Stomach (tissue), 8 donors: ENCODE measurements at regions not wholly inside any gene's neighbourhood (a gene's known extent, or its start where the extent isn't known, plus 50 kb on each side); places are given as distances from the start of the nearest gene placed in this dataset.
"Not testable (repeated sequence)": the region's sequence is repeated elsewhere in the genome, so short reads cannot be mapped to it uniquely, and the experiment has no call there.

Experiments used
- DNase-seq, 2 donors: peaks; one replicate each; pipeline versions ENCODE4 v3.0.0 to v3.0.0-alpha.2; 2013 to 2019
- H3K27ac ChIP-seq, 5 donors: fragments of 200-600 bp in 4 of 5; sonication (generic) in 4 of 5; one replicate each; pipeline ENCODE4 v1.5.1; 2013 to 2019; ENCODE audit warnings: mild to moderate bottlenecking in 1 of 5, moderate library complexity in 1 of 5
- H3K27me3 ChIP-seq, 3 donors: fragments of 200-600 bp; sonication (generic); one replicate each; pipeline ENCODE4 v1.5.1; 2017 to 2019; ENCODE audit warnings: mixed run types in 1 of 3
- H3K36me3 ChIP-seq, 4 donors: fragments of 200-600 bp; sonication (generic); 1 replicate in 3 of 4; 2 replicates in 1 of 4; pipeline ENCODE4 v1.5.1; 2016 to 2019
- H3K4me1 ChIP-seq, 4 donors: fragments of 200-600 bp; sonication (generic); one replicate each; pipeline ENCODE4 v1.5.1; 2016 to 2019
- H3K4me3 ChIP-seq, 4 donors: fragments of 200-600 bp; sonication (generic) in 3 of 4; one replicate each; pipeline ENCODE4 v1.5.1; 2016 to 2019; ENCODE audit warnings: mild to moderate bottlenecking in 1 of 4
- H3K9me3 ChIP-seq, 4 donors: fragments of 200-600 bp; sonication (generic); one replicate each; pipeline ENCODE4 v1.5.1; 2016 to 2019
- CTCF ChIP-seq, 7 experiments: fragments of 450-650 bp in 4 of 7; fragments of 200-600 bp in 3 of 7; sonication (generic) in 3 of 7; IDR thresholded peaks; one replicate each; pipeline ENCODE4 v1.5.1; 2016 to 2019; ENCODE audit warnings: antibody characterized with exemption in 7 of 7, control low read depth in 2 of 7, mild to moderate bottlenecking in 1 of 7
- EP300 ChIP-seq: sonication (generic); formaldehyde crosslinking; IDR thresholded peaks from one replicate; pipeline ENCODE4 v1.6.1; 2017; ENCODE audit warnings: antibody characterized with exemption
- POLR2A ChIP-seq, 4 donors: fragments of 450-650 bp; IDR thresholded peaks; one replicate each; pipeline ENCODE4 v1.6.1; 2016; ENCODE audit warnings: antibody characterized with exemption in 4 of 4, control low read depth in 2 of 4, mild to moderate bottlenecking in 1 of 4, moderate library complexity in 1 of 4
- POLR2AphosphoS5 ChIP-seq, 3 donors: sonication (generic); formaldehyde crosslinking; IDR thresholded peaks; one replicate each; pipeline ENCODE4 v1.6.1; 2016; ENCODE audit warnings: antibody characterized with exemption in 3 of 3
- WGBS, 5 donors: extraction: QIAGEN DNeasy Blood & Tissue Kit in 3 of 5; methylation state at CpG; one replicate each; pipeline versions ENCODE4 v1.1.5 to v1.1.7; 2013 to 2018; 5-methylcytosine and 5-hydroxymethylcytosine counted together
- intact Hi-C: fragments of 100-400 bp; cut with DNase I; formaldehyde crosslinking; loops from one replicate; pipeline ENCODE4 v1.15.1; 2023; ENCODE audit warnings: low total_unique reads
- donor health status: healthy with polysubstance abuse.
- donor health status: Bipolar disorder and iron deficiency.
- donor health status: healthy.

GRCh38 chr10:28370107-28370835 is 67.4 kb upstream of the MPP7 start:
- DNase-seq, result no peak
- WGBS, 5 donors, result 90 to 100% (median 98%) methylated on average over 2 of the region's 2 CpGs

DNA sequence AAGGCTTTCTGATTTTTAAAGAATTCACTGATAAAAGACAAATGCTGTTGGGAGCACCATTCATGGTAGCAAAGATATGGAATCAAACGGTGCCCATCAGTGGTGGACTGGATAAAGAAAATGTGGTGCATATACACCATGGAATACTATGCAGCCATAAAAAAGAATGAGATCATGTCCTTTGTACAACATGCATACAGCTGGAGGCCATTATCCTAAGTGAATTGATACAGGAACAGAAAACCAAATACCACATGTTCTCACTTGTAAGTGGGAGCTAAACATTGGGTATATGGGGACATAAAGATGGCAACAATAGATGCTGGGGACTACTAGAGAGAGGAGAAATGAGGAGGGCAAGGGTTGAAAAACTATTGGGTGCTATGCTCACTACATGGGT is 68.8 kb upstream of the MPP7 start:
- H3K9me3 ChIP-seq, H3K27ac ChIP-seq, intact Hi-C loops, H3K36me3 ChIP-seq, DNase-seq, H3K4me3 ChIP-seq, H3K27me3 ChIP-seq: not testable (repeated sequence)
- H3K4me1 ChIP-seq, result peaks cover 0 to 17% (median 0%) of the 10 kb centered on the region in 4 donors
- WGBS, 5 donors, result 72 to 88% (median 81%) methylated on average over 1 of the region's 1 CpG

More at GRCh38 chr10:28370107-28370835, 67.4 kb upstream of the MPP7 start:
- intact Hi-C loops, result no loop called here
- peaks cover 0 to 17% (median 0%) of the 10 kb centered on the region in 4 donors for H3K4me1 ChIP-seq
- no peaks in the 10 kb centered on the region for H3K9me3 ChIP-seq
- H3K4me3 ChIP-seq, result no peak overlapping the region
- H3K27ac ChIP-seq, result no peak overlapping the region
- no peaks in the 10 kb centered on the region for H3K36me3 ChIP-seq
- H3K27me3 ChIP-seq, result no peaks in the 10 kb centered on the region
- TF ChIP-seq POLR2AphosphoS5 (IDR thresholded peaks at IDR 0.05), result no peak
- no peak for TF ChIP-seq CTCF (IDR thresholded peaks at IDR 0.05)
- TF ChIP-seq EP300, result no peak
- TF ChIP-seq POLR2A (IDR thresholded peaks at IDR 0.05), result no peak

DNA sequence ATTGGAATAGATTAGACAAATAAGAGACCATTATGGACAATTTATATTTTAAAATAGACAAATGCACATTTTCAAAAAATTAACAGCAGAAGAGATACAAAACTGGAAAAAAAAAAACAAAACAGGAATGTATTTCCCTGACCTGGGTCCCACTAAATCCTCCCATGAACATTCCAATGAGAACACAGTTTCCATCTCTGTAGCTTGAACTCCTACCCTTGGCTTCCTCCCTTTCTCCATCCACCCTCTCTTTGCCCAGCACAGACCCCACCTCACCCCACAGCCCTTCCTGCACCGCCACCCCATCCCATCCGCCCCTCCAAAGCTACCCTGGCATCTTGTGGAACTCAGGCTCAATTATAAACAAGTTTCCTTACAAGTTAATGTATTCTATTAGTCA is 71.2 kb upstream of the MPP7 start:
- intact Hi-C loops, result no loop called here
- H3K9me3 ChIP-seq, result no peaks in the 10 kb centered on the region
- no peaks in the 10 kb centered on the region for H3K36me3 ChIP-seq
- TF ChIP-seq CTCF (IDR thresholded peaks at IDR 0.05) (no peak), EP300 (no peak), POLR2AphosphoS5 (IDR thresholded peaks at IDR 0.05) (no peak), POLR2A (IDR thresholded peaks at IDR 0.05) (no peak)
- H3K4me3 ChIP-seq, result no peak overlapping the region
- no peaks in the 10 kb centered on the region for H3K4me1 ChIP-seq
- no peak overlapping the region for H3K27ac ChIP-seq
- peak in 1 of 2 donors; percentile 29 for DNase-seq
- H3K27me3 ChIP-seq, result no peaks in the 10 kb centered on the region
- 69 to 92% (median 87%) methylated on average over 2 of the region's 2 CpGs for WGBS, 5 donors

DNA sequence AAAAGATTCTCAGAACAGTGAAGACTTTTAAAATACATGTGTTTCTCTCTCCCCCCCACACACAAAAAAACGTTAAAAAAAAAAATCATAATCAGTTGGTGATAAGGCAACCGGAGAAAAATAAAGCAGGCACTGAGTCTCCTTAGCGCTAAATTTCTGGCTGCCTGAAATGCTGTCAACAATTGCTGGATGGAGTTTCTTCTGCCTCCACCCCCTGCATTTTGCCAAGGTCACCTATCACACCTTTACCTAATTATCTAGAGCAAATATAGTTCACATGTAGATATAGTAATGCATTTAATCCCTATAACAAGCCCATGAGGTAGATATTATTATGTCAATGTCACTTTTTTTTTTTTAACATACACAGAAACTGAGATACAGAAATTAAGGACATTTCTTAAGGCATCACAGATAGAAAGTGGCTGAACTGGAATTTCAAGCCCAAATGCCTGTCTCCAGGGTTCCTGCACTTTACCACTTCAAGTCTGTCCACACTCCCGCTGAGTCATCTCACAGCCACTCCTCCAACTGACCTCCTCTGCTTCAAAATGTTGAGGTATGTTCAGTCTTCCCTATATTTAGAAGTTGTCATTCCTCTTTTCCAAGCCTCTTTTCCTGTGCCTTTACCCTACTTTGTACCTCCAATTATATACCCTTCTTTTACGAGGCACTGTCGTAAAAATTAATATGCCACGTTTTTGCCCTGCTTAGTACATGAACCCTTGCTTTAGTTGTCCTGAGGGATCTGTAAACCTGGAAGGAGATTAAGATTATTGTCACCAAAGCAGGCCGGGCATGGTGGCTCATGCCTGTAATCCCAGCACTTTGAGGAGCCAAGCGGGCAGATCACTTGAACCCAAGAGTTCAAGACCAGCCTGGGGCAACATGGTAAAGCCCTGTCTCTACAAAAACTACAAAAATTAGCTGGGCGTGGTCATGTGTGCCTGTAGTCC is 72.8 kb upstream of the MPP7 start:
- no peak overlapping the region for H3K4me3 ChIP-seq
- no peaks in the 10 kb centered on the region for H3K4me1 ChIP-seq
- TF ChIP-seq EP300, result no peak
- no peak for TF ChIP-seq POLR2AphosphoS5 (IDR thresholded peaks at IDR 0.05)
- TF ChIP-seq CTCF (IDR thresholded peaks at IDR 0.05), result no peak
- TF ChIP-seq POLR2A (IDR thresholded peaks at IDR 0.05), result no peak
- DNase-seq, result peak in 1 of 2 donors; percentile 79
- H3K27ac ChIP-seq, result peak overlapping the region in 3 of 5 donors; percentile 14 to 52 (median 37)
- WGBS, 5 donors, result 49 to 88% (median 51%) methylated on average over 1 to 10 of the region's 10 CpGs
- H3K9me3 ChIP-seq, result no peaks in the 10 kb centered on the region
- intact Hi-C loops, result no loop called here
- H3K36me3 ChIP-seq, result no peaks in the 10 kb centered on the region
- H3K27me3 ChIP-seq, result no peaks in the 10 kb centered on the region
